HG02884 (cell line): ENCODE measurements at regions not wholly inside any gene's neighbourhood (a gene's known extent, or its start where the extent isn't known, plus 50 kb on each side); places are given as distances from the start of the nearest gene placed in this dataset.

Experiments
- ATAC-seq: cut with Tn5 transposase; IDR thresholded peaks from one replicate; pipeline ENCODE4 v1.9.1; 2021; ENCODE audit warnings: mild to moderate bottlenecking, moderate library complexity; ENCODE audit not compliant: unreplicated experiment

- no peak for ATAC-seq
Measured at GRCh38 chr2:150630587-150631235, 143.2 kb upstream of the RND3 start.

- no peak for ATAC-seq
Measured at GRCh38 chr2:150627526-150627925, 140.1 kb upstream of the RND3 start.

- no peak for ATAC-seq
Measured at GRCh38 chr2:150626934-150627411, 139.5 kb upstream of the RND3 start.

- ATAC-seq = no peak
Measured at GRCh38 chr2:150625741-150626140, 138.3 kb upstream of the RND3 start.

- ATAC-seq = no peak
Measured at GRCh38 chr2:150625303-150625702, 137.8 kb upstream of the RND3 start.

- ATAC-seq = no peak
Measured at GRCh38 chr2:150624001-150624401, 136.5 kb upstream of the RND3 start.

- ATAC-seq = no peak
Measured at GRCh38 chr2:150621526-150622213, 134.2 kb upstream of the RND3 start.

- no peak for ATAC-seq
Measured at GRCh38 chr2:150620855-150621254, 133.4 kb upstream of the RND3 start.

- no peak for ATAC-seq
Measured at GRCh38 chr2:150620416-150620815, 132.9 kb upstream of the RND3 start.

- no peak for ATAC-seq
Measured at GRCh38 chr2:150619607-150620330, 132.3 kb upstream of the RND3 start.

- no peak for ATAC-seq
Measured at GRCh38 chr2:150618245-150618895, 130.9 kb upstream of the RND3 start.

- ATAC-seq = no peak
Measured at GRCh38 chr2:150617351-150617978, 130.0 kb upstream of the RND3 start.

- no peak for ATAC-seq
Measured at GRCh38 chr2:150612957-150613710, 125.7 kb upstream of the RND3 start.

- ATAC-seq = no peak
Measured at GRCh38 chr2:150610670-150611279, 123.3 kb upstream of the RND3 start.

- no peak for ATAC-seq
Measured at GRCh38 chr2:150609831-150610582, 122.5 kb upstream of the RND3 start.

- no peak for ATAC-seq
Measured at GRCh38 chr2:150608341-150608740, 120.9 kb upstream of the RND3 start.

GRCh38 chr2:150607390-150607811, 119.9 kb upstream of the RND3 start:
- ATAC-seq = no peak

- ATAC-seq = no peak
Measured at GRCh38 chr2:150606380-150607060, 119.1 kb upstream of the RND3 start.
